CD4-positive, alpha-beta T cell treated with Interleukin-17A for 1 hour (primary cell): ENCODE measurements at regions not wholly inside any gene's neighbourhood (a gene's known extent, or its start where the extent isn't known, plus 50 kb on each side); places are given as distances from the start of the nearest gene placed in this dataset.

Experiments
- DNase-seq: peaks from one replicate; pipeline ENCODE4 v3.0.0-alpha.2; 2020

DNA sequence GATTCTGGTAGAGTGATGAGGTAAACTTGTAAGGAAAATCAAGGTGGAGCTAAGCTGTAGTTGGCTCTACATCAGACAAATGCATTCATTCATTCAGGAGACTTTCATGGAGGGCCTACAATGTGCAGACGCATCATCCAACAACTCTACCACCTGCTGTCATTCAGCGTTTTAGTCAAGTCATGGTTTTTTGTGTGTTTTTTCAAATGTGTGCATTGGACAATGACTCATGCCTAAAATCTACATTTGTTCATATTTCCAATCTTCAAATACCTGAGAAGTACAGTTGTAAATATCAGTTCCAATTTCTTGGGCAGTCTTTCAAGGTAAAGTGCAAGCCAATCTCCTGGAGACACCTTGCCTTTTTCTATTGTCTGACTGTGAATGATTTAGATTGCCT lies 108.0 kb upstream of the LGALSL start:
- no peak for DNase-seq

DNA sequence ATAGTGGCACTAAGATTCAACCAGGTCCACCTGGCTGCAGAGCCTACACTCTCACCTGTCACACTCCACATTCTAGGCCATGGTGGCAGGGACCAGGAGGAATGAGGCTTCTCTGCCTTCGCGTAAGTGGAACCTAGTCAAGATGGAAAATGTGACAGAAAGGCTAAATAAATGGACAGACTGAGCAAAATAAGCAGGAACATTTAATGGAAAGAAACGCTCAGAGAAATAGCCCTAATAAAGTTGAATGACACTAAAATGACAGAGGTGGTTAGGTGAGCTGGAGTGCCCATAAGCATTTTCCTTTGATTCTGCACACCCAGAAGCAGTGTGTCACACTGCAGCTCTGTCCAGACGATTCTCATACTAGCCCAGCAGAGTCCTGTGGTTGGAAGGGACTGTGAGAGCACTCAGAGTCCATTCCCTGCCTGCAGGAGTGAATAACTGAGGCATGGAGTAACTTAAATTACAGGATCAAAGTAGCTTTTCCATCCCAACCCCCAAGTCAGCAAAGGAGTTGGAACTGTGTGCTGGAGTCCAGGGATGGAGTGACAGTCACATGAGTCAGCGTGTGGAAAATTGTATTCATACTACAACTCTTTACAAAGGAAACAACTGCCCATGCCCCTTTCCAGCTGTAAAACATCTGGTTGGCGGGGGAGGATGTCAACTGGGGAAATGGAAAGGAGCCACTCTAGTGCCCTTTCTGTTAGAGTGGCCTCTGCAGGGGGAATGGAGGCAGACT lies 105.4 kb upstream of the LGALSL start:
- no peak for DNase-seq

DNA sequence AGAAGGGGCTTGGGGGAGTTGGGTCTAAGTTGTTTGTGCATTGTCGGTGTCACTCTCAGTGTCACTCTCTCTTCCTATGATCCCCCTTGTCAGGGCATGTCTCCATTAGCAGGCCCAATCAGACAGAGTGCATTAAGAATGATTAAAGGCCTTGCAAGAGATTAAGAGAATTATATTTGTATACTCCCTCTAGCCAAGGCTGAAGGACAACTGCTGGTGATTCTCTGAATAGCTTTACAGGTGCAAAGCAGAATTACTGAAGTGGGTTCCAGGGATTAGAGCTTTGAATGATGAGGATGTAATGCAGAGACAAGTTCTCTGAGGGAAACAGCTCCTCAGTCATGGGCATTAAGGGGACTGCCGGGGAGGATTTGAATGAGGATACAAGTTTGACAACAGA lies 104.8 kb upstream of the LGALSL start:
- no peak for DNase-seq

DNA sequence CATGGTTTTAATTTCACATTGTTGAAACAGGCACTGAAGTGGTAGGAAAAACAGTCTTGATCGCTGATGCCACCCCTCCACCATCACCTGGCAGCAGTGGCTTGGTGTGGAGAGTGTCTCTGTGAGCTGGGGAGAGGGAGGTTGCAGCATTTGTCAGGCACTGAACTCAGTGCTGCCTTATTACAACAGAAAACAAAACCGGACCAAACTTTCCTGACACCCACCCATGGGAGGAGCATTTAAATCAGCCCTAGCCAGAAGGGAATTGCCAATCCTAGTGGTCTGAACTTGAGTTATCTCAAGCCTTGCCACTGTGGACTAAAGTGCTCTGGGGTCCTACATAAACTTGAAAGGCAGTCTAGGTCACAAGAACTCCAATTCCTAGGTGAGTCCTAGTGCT lies 103.0 kb upstream of the LGALSL start:
- DNase-seq: no peak

DNA sequence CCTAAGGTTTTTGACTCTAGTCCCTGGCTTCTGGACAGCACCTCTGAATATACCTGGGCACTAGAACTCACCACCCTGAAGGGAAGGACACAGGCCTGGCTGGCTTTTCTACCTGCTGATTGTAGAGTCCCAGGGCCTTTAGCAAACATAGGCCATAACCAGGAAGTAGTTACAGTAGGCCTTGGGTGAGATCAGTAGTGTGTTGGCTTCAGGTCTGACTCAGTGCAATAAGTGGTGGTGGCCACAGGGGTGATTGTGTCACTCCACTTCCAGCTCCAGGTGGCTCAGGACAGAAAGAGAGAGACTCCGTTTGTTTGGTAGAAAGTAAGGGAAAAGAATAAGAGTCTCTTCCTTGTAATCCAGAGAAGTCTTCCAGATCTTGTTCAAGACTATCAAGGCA lies 101.7 kb upstream of the LGALSL start:
- DNase-seq: no peak

DNA sequence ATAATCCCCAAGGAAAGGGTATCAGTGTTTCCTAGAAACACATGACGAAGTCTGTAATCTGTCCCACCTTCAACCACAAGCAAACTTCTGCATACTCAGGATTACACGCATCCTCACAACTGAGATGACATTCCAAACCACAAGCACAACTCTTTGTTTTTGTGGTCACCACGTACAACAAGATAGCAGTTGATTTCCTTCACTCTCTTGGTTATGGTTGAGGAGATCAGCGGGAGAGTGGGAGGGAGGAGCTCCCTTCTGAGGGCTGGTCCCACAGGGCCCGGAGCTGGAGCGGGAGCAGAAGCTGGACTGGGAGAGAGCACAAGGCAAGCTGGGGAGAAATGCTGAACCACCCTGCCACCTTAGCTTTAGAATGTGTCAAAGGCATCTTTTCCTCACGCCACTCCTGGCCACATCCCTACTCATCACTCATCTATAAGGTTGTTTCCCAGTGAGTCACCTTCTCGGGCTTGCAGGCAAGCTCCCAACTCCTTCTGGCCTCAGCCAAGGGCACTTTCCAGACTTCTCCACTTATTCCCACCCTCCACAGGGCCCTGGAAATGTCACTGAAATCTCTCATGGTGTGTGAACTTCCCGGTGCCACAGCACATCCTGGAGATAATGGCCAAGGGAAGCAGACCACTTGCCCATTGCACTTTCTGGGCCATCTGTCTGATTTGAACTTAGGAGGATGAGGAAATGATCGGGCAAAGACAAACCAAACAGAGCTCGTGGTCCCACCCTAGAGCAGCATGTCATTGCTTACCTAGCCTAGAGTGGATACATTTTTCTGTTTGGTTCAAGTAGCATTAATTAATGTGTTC lies 98.9 kb upstream of the LGALSL start:
- no peak for DNase-seq

DNA sequence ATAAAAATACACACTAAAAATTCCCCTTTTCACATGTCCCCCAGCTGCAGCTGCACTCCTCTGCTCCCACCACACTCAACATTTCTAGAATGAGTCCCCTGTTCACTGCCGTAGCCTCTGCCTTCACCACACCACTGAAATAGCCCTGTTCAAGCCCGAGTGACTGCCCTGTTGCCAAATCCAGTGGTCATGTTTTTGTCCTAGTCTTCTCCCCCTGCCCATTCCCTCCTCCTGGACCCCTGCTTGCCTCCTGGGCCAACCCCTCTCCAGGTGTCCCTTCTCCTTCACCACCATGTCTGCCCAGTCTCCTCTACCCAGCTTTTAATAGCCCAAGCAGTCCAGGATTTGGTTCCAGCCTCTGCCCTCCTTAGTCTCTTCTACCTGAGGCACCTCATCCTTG lies 97.1 kb upstream of the LGALSL start:
- no peak for DNase-seq

DNA sequence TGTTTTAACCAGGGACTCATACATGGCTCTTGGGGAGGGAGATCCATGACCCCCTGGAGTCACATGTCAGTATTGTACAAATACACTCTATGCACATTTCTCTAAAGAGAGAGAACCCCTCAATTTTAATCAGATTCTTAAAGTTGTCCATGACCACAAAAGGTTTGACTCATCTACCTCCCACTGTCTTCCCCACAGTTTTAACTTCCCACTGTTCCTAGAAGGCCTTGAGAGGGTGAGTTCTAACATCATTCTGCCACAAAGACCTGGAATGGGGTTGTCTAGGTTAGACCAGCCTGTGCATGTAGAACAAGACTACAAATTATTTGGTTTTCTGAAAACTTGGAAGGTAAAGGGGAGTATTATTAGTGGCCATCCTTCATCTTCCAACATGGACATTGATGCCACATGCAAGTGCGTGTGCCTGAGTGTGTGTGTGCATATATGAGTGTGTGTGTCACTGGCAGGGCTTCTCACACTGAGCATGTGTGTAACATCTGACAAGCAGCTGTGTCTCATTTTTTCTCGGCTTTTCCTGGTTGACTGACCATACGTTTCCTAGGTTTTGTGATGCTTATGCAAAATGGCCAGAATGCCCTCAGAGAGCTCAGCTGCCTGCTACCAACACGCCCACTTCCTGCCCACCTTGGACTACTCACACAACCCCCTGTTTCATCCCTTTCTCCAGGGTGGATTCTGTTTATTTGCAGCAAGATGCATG lies 94.6 kb upstream of the LGALSL start:
- no peak for DNase-seq

DNA sequence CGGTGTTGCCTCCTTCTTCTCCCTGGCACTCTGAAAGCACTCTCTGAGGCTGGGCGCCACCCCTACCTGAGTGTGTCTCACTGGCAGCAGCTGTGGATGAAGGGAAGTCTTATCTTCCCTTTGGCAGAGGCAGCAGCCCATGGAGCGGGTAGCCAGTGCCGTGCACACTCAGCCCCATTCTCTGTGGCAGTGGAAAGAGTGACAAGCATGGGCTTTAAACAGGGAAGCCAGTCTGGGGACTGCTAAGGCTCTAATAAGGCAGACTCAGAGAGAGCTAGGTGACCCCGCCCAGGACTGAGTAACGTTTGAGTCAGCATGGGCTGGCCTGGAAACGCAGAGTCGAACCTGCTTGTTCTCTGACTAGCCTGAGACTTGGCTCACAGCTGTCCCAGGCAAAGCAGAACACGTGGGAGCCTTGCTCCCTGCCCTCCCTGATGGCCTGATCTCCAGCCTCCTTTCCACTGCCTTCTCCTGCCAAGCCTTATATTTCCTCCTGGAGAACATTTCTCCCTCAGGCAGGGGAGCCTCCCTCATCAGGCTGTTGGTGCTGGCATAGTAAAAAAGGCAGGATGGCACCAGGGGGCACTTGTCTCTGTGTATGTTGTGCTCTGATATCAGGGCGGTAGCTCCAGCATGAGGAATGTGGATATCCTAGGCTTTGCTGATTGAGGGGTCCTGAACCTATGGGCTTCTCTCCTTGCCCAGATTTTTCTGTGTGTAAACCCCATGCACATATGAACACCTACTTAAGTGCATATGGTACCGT lies 93.9 kb upstream of the LGALSL start:
- no peak for DNase-seq

DNA sequence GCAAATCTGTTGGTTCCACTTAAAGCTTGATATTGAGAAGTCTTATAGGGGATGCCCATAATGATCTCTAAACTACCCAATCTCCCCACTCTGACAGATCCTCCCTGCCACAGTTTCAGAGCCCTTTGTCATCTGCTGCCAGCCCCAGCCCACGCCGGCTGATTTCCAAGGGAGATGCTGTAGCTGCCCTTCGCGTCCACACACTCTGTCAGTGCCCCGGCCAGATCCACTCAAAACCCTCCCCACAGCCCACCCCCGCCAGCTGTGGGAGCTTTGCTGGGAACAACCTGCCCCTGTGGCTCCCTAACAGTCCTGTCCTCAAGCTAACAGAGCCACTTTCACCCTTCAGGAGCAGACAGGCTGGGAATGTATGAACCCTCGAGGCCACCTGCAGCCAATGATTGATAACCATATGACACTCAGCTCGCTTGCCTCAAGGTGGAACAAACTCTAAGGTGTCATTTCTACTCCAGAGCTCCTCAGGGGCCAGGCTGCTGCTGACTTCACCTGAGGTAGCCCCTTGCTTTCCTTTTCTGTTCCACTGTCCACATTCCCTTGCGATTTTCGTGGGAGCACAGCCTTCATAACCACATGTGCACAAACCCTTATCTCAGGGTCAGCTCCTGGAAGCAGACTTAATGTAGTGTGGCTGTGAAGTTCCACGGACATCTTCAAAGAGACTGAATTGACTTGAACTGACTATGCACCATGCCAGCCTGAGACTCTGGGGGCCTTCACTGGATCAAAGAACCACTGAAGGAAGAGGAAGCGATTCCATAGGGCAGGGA lies 92.6 kb upstream of the LGALSL start:
- no peak for DNase-seq

DNA sequence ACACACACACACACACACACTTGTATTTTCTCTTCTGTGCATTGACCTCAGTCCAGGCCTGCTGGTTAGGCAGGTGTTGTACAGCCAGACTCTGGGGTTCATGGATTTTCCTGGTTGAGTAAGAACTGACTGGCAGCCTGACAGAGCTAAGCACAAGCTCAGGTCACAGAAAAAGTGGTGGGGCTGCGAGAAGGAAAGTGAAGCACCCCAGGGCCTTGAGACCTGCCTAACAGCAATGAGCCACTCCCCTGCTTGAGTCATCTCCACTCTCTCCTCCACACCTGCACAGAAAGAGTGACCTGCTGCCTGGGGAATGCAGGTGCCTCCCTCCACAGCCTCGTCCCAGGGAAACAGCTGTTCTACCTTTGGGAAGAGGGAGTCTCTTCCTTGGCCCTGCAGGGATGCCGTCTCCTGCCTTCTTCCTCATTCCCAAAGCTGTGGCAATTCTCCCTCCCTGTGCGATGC lies 91.4 kb upstream of the LGALSL start:
- DNase-seq: no peak

DNA sequence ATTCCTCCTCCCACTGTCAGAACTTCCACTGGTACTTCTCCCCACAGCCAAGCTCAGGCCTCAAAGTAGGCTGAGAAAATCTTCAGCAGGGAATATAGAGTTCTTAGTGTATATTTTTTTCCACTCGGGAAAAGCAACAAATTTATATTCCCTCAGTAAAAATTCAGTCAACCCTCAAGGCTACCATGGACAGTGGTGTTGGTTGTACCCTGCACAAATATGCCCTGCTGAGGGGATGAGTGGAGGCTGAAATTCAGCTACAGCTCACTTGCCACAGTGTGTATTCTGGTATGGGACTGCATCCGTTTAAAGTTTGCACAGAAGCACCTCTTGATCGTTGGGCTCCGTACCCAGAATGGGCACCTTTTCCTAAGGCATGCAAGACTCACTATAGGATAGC lies 90.8 kb upstream of the LGALSL start:
- DNase-seq: no peak

DNA sequence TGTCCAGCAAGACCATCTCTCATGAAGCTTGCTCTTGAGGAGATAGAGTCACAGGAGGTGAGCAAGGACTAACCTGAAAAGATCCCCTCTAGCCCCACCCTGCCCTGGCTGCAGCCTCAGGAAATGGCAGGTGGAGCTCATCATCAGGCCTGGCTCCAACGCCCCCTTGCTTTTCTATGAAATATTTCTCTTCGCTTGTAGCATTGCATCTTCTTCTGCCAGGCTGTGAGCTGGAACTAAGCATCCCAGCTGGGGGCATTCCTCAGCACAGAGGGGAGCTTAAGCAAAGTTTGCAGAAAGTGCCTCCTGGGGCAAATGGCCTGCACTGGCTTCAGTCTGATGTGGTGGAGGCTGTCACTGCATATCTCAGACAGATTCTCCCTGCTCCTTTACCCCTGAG lies 90.1 kb upstream of the LGALSL start:
- DNase-seq: no peak

DNA sequence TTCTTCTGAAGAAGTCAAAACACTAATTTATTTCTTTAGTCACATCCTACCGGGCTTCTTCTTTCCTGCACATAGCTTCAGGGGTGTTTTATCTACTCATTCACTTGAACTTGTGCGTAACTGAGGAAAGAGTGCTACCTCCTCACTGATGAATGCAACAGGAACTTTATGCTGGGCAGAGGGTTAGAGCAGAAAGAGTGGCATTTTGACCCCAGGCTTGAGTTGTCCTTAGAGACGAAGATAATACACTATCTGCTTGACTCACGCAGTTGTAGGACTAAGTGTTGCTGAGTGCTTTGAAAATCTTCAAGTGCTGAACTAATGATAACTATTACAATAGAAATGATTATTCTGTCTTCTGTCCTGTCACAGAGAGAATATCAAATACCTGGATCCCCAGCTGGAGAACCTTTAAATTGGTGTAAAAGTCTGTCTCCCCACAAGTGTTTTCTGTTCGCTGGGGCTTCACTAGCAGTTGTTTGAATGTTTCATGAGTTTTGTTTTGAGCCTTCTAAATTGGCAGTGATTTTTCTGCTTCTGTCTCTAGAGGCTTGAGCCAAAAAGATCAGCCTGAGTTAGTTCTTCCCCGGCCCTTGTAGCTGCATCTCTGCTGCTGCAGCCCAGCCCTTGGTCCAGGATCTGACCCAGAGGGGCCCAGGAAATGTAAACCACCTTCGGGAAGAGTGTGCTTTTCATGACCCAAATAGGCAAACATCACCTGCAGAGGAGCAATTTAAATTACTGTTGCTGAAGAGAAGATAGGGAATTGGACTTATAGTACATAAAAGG lies 86.3 kb upstream of the LGALSL start:
- no peak for DNase-seq

DNA sequence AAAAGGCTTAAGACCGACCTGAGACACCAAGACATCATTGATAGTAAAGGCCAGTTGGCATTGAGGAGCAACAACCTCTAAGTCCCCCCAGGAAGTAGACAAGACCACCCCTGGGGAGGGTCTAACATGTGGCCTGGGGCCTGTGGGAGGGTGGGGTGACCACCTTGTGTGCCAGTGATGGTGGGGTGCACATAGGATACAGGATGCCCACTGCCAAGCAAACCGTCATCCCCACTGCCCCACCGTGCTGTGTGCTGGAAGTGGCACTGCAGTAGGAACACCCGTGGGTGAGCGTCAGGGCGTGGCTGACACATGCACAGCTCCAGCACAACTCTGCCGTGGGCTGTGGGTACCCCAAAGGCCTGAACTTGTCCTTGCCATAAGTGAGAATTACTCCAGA lies 84.3 kb upstream of the LGALSL start:
- no peak for DNase-seq

DNA sequence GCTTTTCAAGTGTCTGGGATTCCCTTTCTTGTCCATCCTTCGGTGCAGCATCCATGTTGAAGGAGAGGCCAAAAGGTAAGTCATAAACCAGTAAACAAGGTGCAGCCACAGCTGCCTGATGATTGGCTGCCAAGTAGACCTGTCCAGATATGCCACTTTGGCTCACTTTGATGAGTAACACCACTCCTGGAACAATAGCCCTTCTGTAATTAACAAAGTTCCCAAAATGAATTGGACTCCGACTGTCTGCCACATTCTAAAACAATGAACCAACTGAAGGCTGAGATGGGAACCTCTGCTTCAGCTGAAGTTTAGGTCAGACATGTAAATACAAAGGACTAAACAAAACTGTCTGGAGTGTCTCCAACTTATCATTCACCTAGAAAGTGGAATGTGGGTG lies 82.2 kb upstream of the LGALSL start:
- no peak for DNase-seq

DNA sequence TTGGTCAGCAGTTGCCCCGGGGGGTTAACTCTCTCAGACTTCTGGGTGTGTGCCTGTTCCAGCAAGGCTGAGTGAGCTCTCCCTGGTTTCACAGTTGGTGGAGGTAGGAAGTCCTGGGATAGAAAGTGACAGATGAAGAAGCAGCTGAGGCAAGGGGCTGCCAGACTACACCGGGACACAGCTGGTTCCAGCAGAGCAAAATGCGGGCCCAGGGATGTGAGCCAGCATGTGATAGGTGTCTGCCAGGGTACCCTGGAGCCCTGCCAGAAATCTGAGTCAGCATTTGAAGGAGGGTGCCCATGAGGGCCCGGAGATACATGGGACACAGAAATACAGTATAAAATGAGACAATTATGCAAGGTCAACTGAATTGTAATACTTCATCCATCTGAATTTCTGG lies 79.3 kb upstream of the LGALSL start:
- no peak for DNase-seq

DNA sequence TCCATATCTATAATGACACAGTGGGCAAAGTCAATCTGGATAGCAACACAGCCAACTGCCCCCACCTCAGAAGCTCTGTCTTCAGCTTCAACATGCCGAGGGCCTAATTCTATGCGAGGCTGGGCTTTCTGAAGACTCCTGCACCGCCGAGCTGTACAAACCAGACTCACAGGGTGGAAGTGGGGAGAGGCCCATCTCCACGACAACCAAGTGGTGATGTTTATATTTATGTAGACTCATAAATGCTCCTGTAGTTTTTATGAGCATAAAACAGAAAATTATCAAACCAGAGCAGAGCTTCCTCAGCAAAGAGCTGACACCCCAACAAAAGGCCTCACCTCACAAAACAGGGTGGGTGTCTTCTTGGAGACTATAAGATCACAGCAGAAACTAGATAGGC lies 77.0 kb upstream of the LGALSL start:
- DNase-seq: no peak

DNA sequence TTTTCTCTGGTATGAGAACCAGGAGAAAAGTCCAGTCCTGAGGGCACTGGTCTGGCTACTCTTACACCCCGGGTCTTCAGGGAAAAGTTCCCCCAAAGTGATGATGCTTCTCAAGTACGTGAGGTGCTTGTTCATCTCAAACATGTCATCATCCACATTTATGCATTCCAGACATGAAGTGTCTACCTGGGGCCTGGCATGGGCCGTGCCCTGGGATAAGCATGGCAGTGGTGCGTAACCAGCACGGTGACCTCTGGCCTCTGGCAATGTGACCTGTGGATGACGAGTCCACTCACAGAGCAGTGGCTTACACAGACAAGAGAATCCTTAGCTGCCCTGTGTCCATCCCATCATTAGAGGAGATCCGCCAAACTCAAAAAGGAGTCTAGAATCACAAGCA lies 74.8 kb upstream of the LGALSL start:
- DNase-seq: no peak

DNA sequence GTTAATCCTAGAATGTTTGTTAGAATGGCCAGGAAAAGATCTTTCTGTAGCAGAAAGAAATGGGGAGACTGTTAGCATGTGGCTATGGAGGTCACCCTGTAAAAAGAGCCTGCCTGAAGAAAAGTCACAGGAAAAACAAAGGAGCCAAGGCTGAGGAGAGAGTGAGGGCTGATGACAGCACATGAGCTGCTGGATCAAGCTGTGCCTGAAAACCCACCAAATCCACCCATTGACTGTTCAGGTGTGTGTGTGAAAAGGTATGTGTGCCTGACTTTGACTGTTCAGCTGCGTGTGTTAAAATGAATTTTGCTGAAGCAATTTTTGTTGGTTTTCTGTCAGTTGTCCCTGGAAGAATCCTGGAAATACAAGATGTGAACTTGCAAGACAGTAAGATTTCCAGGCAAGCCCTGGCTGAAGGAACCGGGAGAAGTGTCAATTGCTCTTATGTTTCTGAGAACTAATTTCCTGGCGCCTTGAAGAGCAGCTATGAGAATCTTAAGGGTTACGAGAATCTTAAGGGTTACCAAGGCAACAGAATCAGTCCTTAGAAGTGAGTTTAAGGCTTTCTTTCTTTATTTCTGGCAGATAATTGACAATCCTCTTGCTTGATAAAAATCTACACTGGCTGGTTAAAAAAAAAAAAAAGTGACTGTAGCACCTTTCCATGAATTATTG lies 73.0 kb upstream of the LGALSL start:
- DNase-seq: no peak
